Stimulated activated CD4-positive, alpha-beta T cell treated with anti-CD3 and anti-CD28 coated beads, TNF-alpha, amount 100 ng/mL, for 1 hour (primary cell): ENCODE measurements at regions not wholly inside any gene's neighbourhood (a gene's known extent, or its start where the extent isn't known, plus 50 kb on each side); places are given as distances from the start of the nearest gene placed in this dataset.

ENCODE experiments used
- DNase-seq, 3 donors: peaks; one replicate each; pipeline ENCODE4 v3.0.0-alpha.2; 2020; ENCODE audit warnings: low read depth in 3 of 3, low spot score in 1 of 3

DNA sequence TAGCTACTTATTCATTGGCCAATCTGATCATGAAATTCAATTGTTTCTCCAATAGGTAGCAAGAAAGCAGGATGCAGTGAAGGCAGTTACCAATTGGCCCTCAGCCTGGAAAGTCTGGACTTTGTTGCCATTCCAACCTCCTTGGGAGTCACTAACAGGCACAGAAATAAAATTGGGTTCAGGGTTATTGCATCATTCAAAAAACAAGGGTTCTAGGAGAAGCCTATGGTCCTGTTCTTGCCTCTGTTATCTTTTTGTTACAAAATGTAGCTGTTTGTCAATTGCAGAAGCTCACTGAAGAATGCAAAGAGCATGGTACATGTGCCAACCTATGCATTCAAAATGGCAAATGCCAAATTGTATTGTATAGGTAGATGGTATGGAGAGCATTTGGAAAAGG lies 51.0 kb upstream of the CCNG1 start:
- no peak for DNase-seq

DNA sequence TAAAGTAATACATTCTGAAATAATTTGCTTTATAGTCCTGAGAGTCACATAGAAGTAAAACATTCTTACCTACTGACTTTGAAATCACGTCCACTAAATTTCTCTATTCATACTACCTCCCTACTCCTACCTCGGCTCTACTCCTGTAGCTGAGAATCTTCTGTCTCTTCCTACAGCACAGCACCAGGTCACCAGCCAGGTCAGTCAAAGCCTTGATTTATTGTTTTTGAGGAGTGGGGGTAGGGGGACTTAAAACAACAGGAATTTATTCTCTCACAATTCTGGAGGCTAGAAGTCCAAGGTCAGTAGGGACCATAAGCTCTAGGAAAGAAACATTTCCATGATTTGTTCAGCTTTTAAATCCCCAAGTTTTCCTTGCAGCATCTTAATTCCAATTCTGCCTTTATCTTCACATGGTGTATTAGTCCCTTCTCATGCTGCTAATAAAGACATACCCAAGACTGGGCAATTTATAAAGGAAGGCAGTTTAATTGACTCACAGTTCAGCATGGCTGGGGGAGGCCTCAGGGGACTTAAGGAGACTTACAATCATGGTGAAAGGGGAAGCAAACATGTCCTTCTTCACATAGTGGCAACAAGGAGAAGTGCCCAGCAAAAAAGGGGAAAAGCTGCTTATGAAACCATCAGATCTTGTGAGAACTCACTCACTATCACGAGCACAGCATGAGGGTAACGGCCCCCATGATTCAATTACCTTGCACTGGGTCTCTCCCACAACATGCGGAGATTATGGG lies 49.6 kb upstream of the CCNG1 start:
- no peak for DNase-seq
